ENCODE measurements at regions not wholly inside any gene's neighbourhood (a gene's known extent, or its start where the extent isn't known, plus 50 kb on each side); places are given as distances from the start of the nearest gene placed in this dataset.

DNA sequence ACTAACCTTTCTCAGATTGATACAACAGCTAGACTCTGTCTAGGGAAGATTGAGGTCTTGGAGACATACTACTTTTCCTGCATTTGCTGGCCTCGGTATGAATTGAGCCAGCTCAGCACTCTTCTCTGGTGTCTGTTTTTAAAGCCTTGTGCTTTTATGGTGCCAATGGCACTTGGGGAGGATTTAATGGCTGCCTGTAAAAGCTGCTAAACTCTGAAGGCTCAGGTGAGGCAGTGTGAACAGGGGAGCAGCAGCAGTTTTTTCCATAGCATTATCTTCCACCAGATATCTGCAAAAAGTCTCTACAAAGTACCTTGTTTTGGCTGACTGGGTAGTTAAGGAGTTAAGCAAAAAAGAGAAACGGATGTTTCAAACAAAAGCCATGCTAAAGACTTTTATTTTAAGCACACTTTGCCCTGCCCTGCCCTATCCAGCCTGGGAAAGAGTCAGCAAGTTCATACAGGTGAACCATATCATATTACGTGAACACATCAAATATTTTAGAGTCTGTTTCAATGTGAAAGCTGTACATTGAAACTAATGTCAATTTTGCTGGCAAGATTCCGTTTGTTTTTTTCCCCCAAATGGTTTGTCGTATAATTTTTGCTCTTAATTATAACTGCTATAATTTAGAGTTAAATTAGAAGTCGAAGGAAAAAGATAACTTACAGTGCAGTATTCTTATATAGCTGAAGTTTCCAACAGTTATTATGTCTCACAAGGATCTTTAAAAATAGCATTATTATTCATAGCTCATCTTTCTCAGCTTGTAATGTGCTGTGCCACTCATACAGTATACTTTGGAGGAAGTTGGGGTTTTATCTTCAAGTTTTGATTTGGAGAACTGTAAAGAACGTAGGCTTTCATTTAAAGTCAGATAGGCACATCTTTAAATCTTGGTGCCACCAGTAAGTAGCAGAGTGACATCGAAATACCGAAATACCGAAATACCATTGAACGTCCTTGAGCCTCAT lies 424.1 kb upstream of the CD180 start:
- CTCF ChIA-PET: no interaction called here
- POLR2A ChIA-PET: no interaction called here

DNA sequence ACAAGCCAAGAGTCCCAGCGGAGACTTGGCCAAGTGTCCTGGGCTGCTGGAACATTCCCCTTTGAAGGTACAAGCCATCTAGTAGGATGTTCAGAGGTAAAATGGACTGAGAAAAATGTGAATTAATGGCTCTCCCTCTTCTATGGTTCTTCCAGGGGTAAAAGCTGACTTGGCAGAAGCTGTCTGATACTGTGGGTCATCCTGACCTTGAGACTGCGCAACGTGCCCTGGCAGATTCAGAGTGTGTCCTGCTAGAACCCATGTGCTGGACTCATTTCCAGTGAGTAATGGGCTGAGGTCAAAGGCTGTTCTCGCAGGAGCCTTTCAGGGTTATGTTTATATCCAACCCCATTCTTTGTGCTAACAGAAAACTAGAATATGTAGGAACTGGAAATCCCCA lies 423.0 kb upstream of the CD180 start:
- ChIA-PET POLR2A (no interaction called here), CTCF (no interaction called here)

DNA sequence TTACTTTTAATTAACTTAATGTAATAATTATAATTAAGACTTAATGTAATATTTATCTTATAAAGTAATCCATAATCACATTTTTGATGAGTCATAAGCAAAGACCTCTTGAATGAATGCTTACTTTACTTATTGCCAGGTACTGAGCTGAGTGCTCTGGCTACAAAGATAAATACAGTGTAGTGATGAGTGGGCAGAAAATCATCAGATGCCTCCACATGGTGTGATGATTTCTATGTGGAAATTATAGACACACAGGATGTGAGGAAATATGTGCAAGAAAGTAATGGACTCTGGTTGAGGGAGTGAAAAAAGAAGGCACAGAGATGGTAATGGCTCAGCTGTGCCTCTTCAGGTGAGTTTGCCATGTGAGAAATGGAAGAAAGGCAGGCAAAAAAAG lies 422.6 kb upstream of the CD180 start:
- POLR2A ChIA-PET: no interaction called here
- CTCF ChIA-PET: no interaction called here

DNA sequence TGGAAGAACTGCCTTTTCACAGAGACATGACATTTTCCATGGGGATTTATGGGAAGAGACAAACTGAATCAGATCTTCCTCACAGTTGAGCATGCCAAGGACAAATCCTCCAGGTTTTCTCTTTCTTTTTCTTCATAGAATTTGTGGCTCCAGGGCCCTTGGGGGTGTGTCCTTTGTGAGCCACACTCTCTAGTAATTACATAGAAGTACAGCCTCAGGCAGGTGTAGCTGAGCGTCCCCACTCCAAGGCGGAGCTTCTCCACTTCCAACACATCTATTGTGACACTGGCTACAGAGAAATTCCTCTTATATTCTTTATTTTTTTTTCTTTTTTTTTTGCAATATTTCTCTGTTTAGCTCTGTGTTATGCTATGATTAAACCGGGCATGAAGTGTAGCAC lies 420.5 kb upstream of the CD180 start:
- ChIA-PET POLR2A (no interaction called here), CTCF (no interaction called here)

DNA sequence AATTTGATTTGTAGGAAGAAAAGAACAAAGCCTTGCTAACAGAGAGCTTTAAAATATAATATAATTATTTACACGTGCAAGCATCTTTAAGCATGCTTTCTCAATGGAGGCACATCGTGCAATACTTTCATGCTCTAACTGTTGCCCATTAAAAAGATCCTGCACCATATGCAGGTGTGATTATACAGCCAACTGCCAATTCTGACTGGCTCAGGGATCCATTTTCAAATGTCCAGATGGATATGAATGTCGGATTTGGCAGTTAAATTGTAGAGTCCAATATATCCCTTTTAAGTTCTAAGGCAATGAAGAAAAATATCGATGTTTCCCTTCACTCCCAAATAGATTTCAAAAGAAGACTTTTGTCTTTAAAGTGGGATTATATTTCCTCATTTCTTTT lies 416.4 kb upstream of the CD180 start:
- ChIA-PET POLR2A (no interaction called here), CTCF (interaction anchor here (1.4 kb wide), 1 partner anchor 9 kb away, joined by 3 read pairs; no protein-coding TSS in a partner anchor)

DNA sequence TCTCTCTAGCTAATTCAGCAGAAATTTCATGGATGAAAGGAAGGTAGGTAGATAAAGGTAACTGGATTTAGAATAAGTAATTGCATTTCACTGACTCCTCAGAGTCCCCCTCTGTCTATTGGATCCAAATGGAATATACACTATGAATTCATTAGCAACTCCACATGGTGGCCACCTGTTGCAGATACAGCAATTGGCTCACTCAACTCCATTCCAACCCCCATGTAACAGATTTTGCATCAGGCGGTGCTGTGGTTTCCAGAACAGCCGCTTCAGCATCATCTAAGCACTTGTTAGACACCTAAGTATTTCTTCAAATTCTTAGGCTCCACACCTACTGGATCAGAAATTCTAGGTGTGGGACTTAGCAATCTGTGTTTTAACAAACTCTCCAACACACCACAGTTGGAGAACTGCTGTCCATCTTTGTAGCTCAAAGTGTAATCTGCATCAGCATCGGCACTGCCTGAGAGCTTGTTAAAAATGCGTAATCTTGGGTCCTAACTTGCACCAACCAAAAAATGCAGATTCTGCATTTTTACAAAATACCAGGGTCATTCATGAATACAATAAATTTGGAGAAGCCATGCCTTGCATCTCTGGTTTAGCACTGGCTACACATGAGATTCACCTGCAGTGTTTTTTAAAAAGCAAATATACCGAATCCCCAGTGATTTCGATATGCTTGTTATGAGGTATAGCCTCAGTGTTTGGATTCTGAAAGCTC lies 413.8 kb upstream of the CD180 start:
- ChIA-PET CTCF (no interaction called here), POLR2A (interaction anchor here (0.7 kb wide), 1 partner anchor 96 kb away, joined by 3 read pairs; no protein-coding TSS in a partner anchor)

DNA sequence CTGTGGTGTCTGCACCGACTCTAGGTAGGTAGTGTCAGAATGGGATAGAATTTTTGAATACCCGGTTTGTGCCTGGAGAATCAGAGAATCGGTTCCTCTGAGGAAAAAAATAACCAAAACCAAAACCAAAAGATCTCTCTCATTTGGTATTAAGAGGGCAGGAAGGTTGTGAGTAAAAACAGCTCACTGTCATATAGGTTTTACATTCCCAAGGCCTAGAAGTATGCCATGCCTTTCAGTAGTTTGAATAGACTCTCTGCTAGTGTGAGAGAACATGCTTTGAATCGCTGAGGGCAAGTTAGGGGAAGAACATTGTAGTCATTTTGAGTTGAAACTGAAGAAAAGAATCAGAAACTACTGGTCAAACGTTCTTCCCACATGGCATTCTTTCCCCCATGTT lies 411.4 kb upstream of the CD180 start:
- POLR2A ChIA-PET: no interaction called here
- CTCF ChIA-PET: no interaction called here

DNA sequence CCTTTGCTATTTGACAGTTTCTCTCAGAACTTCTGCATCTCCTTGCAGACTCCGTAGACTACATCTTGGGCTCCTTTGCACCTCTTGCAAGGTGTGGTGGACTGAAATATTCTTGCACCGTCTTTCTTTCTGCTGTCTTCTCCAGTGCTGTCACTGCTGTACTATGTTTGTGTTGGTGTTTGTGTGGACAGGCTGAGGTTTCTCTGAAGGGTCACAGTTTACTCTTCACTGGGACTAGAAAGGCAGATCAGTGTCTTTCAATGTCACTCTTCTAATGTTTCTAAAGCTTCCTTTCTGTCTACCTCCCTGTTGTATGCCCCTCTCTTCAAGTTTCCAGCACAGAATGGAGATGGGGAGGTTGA lies 410.0 kb upstream of the CD180 start:
- ChIA-PET CTCF (no interaction called here), POLR2A (no interaction called here)

DNA sequence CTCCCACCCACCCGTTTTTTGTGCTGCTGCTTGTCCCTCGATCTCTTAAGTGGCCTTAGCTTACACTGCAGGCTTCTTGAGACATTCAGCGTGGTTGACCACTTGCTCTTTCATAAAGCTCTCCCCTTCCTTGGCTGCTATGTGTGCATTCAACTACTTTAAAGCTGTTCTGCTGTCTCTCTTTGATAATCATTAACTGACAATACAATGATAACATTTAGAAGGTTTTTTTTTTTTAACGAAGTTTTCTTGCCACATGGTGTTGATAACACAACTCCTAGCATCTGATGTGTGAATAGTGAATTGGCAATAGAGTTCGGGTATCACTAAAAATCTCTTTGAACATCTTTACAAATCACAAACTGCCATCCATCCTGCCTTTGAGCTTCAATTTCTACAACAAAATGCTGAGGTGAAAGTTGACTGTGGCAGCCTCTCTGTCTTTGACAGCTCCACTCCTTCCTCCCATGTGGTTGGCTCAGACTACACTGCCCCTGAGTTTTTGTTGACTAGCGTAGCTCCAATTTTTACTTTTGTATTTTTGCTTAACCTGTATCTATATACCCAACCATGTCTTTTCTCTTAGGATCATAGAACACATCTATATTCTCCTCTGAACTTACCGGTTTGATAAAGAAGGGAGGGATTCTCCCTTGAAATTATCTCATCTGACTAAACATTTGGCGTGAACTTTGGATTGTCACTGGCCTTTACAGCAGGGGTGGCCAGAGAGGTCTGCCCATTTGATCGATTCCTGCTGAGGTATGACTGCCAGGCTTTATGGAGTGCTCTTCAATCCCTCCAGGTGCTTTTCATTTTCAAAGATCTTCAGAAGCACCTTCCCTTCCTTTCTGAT lies 409.4 kb upstream of the CD180 start:
- ChIA-PET CTCF (no interaction called here), POLR2A (no interaction called here)

DNA sequence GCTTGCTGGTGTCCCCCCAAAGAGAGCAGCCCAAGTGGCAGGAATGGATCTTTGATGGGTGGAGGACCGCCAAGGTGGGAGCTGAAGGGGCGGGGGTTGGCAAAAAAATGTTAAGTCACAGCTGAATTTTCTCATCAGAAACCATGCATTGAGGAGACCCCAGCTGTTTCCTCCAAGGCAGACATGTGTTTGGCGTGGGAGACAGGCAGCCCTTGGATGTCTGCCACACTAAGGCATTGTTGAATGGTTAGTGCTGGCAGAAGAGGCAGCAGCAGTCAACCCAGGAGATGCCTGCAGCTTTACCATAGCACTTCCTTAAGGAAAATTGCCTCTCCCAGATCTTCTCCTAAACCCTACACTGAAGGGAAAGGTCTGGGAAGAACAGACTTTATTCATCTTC lies 394.9 kb upstream of the CD180 start:
- POLR2A ChIA-PET: no interaction called here
- CTCF ChIA-PET: no interaction called here

DNA sequence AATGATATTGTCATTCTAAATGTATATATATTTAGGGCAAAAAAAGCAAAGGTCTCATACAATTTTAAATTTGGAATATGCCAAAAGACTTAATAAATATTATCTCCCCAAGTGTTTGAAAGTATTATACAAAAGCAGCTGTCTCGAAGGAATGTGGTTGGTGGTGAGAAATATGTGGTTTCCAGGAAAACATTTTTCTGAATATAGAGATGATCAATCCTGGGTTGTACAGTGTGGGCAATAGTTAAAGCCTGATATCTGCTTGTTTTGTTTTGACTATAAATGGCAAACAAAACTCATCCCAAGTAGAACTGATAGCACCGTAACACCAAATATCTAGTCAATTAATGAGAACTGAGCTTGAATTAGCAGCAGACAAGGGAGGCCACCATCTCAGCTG lies 391.8 kb upstream of the CD180 start:
- CTCF ChIA-PET: no interaction called here
- POLR2A ChIA-PET: interaction anchor here (1.0 kb wide), 1 partner anchor 15 kb away, joined by 3 read pairs; no protein-coding TSS in a partner anchor

DNA sequence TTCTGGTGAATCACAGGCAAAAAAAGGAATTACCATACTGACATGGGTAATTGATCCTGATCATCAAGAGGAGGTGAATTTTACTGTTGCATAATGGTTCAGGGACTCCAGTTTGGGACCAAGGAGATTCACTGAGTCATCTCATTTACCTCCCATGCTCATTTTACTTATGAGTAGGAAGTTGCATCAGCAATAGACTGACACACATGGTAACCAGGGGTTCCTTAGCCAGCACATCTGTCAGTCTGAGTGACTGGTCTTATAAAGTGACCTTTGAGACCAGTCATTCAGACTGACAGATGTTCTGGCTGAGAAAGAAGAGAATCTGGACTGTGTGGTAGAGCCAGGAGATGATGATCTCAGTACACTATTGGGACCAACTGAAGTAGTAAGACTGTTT lies 384.6 kb upstream of the CD180 start:
- POLR2A ChIA-PET: no interaction called here
- CTCF ChIA-PET: no interaction called here

DNA sequence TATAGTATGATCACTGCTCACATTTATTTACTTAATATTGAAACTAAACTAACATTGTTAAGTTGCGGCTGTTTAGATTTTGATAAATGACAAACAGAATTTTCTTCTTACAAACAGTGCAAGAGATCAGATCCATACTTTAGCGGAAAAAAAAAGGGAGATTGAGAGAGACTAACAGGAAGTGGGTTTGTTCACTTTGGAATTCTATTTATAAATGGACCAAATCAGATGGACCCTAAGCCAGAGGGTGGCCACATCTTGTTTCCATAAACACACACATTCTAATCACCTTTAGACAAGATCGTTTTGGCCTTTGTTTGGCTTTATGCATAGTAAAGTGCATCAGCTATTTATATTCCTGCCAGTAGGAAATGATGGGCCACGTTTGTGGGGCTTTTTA lies 381.4 kb upstream of the CD180 start:
- ChIA-PET POLR2A (no interaction called here), CTCF (no interaction called here)

DNA sequence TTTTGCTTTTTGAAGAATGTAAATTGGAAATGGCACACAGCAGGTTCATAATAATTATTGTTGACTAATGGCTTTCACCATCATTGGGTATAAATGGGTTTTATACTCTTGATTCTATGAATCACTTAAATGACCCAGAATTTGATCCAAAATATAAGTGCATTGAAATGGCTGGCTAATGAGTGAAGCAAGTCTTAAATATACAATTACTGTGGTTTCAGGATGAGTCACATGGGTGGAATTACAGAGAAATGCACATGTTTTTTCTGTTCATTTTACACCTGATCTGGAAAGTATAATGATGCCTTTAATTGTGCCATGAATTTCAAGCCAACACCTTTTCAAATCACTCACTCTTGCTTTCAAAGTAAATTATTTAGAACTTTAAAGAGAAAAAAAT lies 380.8 kb upstream of the CD180 start:
- POLR2A ChIA-PET: no interaction called here
- CTCF ChIA-PET: no interaction called here

DNA sequence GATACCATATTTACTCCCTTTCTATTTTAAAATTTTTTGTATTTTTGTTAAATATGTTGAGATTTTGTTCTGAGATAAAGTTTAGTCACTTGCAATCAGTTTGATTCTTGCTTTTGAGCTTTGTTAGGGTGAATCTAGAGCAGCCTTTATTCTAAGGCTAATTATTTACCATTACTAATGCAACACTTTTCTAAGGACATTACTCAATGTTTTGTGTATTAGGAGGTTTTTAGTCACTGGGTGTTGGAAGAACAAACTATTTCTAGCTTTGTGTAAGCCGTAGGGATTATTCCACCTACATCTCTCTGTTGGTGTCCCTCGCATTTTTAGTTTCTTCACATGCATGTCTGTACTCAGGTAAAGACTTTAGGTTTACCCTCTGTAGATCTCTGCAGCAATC lies 379.5 kb upstream of the CD180 start:
- CTCF ChIA-PET: no interaction called here
- POLR2A ChIA-PET: no interaction called here

DNA sequence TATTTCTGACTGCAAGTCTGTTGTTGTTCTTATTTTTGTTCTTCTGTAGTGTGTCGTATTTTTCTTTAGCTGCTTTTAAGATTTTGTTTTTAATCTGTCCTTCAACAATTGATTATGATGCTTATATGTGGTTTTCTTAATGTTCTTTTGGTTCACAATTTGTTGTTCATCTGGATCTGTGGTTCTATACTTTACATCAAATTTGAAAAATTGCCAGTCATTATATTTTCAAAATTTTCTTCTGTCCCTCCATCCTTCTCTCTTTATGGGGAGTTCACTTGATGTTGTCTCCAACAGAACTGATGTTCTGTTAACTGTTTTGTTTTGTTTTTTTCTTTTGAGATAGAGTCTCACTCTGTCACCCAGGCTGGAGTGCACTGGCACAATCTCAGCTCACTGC lies 378.5 kb upstream of the CD180 start:
- CTCF ChIA-PET: no interaction called here
- POLR2A ChIA-PET: no interaction called here

DNA sequence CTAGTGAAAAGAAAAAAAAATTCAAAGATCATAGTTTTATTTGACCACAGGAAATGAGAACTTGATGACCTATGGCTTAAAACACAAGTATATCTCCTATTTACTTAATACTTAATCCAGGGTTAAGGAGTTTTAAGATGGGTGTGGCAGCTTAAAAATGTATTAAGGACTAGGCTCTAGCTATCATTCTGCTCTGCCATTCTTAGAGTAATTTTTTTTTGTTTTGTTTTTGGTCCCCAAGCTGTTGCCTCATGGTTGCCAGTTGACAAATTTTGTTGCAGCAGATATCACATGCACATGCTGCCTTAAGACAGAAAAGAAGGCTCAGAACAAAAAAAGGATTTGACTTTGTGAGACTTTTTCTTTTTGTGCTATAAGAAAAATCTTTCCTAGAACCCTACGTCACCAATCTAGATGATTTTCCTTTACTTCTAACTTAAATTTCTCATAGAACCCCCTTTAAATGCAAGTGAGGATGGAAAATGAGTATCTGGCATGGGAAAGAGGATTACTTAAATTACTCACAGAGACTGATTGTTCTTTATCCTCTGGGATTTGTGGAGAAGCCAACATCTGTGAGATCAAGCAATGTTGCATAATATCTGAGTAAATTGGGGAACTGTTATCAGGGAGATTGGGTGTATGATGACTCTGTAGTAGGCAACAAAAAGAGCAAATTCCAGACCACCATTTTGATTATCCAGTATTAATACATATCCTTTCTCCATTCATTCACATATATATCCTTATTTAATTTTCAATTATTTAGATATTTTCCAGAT lies 364.7 kb upstream of the CD180 start:
- POLR2A ChIA-PET: no interaction called here
- CTCF ChIA-PET: no interaction called here

DNA sequence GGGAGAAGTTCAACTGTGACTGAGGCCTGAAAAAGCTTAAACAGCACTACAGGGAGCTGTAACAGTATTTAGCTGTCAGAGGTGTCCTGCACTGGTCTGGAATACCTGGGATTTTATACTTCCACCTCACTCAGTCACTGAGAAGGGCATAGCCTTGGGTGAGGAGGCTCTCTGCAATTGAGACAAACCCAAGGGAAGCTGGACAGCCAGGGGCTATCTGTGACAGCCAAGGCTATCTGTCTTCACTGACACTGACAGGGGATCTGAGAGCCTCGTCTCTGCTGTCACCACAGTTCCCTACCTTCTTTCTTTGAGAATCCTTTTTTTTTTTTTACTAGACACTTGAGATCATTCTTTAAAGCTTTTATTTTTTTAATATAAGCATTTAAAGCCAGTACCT lies 356.2 kb upstream of the CD180 start:
- ChIA-PET CTCF (no interaction called here), POLR2A (no interaction called here)

DNA sequence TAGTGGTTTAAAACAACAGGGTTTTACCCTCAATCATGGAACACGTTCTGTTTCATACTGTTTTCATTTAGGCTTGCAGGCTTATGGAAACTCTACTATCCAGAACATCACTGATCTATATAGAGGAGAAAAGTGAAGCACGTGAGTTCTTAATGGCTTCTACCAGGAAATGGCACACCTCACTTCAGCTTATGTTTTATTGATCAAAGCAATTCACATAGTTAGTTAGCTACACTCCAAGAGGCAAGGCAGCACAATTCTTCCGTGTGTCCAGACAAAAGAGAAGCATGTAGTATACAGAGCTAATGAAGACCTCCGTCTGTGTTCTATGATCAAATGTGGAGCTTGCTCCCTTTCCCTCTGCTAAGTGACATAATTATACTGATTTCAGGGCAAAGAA lies 353.3 kb upstream of the CD180 start:
- CTCF ChIA-PET: no interaction called here
- POLR2A ChIA-PET: no interaction called here

DNA sequence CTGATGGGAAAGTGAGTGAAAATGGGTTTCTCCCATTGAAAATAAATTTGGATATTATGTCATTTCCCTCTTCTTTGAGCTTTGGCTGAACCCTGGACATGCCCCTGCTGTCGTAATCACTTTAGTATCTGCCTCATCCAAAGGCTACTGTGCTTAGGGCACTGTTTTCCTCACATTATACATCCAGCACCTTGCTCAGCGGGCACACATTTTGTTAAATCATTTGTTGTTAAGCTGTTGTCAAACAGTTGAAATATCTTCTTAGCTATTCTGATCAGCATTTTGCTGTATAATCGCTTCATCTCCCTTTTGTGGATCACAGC lies 352.7 kb upstream of the CD180 start:
- CTCF ChIA-PET: no interaction called here
- POLR2A ChIA-PET: no interaction called here

Data from activated CD8-positive, alpha-beta memory T cell treated with anti-CD3 and anti-CD28 coated beads for 36 hours (primary cell).